ENCODE measurements at regions not wholly inside any gene's neighbourhood (a gene's known extent, or its start where the extent isn't known, plus 50 kb on each side); places are given as distances from the start of the nearest gene placed in this dataset.

GRCh38 chr22:44608597-44609399 is 93.2 kb upstream of the PRR5 start:
- Histone ChIP-seq H3K27ac (ENCODE audit: extremely low read depth, low read depth, low read length) (no peak overlapping the region), H3K4me1 (ENCODE audit: control insufficient read depth, insufficient read depth, low read length) (no peaks in the 10 kb centered on the region), H3K36me3 (ENCODE audit: control insufficient read depth in 2 of 2, insufficient read depth in 1 of 2, low read length in 2 of 2) (no peaks in the 10 kb centered on the region), H3K4me3 (ENCODE audit: low read depth, low read length) (no peak overlapping the region), H3K9me3 (ENCODE audit: control insufficient read depth, insufficient read depth, low read depth, low read length) (no peaks in the 10 kb centered on the region)
- ChIA-PET CTCF (interaction anchor here (5.0 kb wide), 1 partner anchor 17 kb away, joined by 25 read pairs; no protein-coding TSS in a partner anchor), POLR2A (no interaction called here)
- no peak for TF ChIP-seq SP2 (tag by site-specific recombination; IDR thresholded peaks at IDR 0.05)

- no peak for TF ChIP-seq ZNF670 (tag by site-specific recombination; IDR thresholded peaks at IDR 0.05; ENCODE audit: low read depth)
- no peak for TF ChIP-seq BCL11A (tag by site-specific recombination; IDR thresholded peaks at IDR 0.05; ENCODE audit: low read depth)
- TF ChIP-seq AEBP2 (tag by site-specific recombination; IDR thresholded peaks at IDR 0.05; ENCODE audit: borderline replicate concordance), result no peak
- no peak for TF ChIP-seq ZBTB21 (tag by site-specific recombination; IDR thresholded peaks at IDR 0.05)
- TF ChIP-seq ZNF521 (tag by site-specific recombination; IDR thresholded peaks at IDR 0.05), result no peak
- TF ChIP-seq ZNF211 (tag by site-specific recombination; IDR thresholded peaks at IDR 0.05; ENCODE audit: low read depth), result no peak
- no peak for TF ChIP-seq ZNF132 (tag by site-specific recombination; IDR thresholded peaks at IDR 0.05; ENCODE audit: borderline replicate concordance)
- TF ChIP-seq ZNF768 (tag by site-specific recombination; IDR thresholded peaks at IDR 0.05), result no peak
- TF ChIP-seq ZNF596 (tag by site-specific recombination; IDR thresholded peaks at IDR 0.05), result no peak
- no peak for TF ChIP-seq ZBTB26 (tag by site-specific recombination; optimal IDR thresholded peaks at IDR 0.05)
- no peak for TF ChIP-seq MEIS1 (CRISPR knock-in tag; IDR thresholded peaks at IDR 0.05; ENCODE audit: borderline replicate concordance)
- TF ChIP-seq ZFP69B (tag by site-specific recombination; IDR thresholded peaks at IDR 0.05), result no peak
- no peak for TF ChIP-seq ZNF146 (tag by site-specific recombination; IDR thresholded peaks at IDR 0.05)
- TF ChIP-seq ZNF830 (tag by site-specific recombination; IDR thresholded peaks at IDR 0.05; ENCODE audit: low read depth), result no peak
- no peak for TF ChIP-seq ZBTB8A (tag by site-specific recombination; IDR thresholded peaks at IDR 0.05)
- no peak for TF ChIP-seq GLIS1 (tag by site-specific recombination; IDR thresholded peaks at IDR 0.05)
- no peak for TF ChIP-seq ZNF660 (tag by site-specific recombination; IDR thresholded peaks at IDR 0.05)
- TF ChIP-seq ZNF274 (IDR thresholded peaks at IDR 0.05; ENCODE audit: low read length), result no peak
- no peak for TF ChIP-seq ZNF274 (tag by site-specific recombination; IDR thresholded peaks at IDR 0.05; ENCODE audit: borderline replicate concordance)
- no peak for TF ChIP-seq ZFP41 (tag by site-specific recombination; IDR thresholded peaks at IDR 0.05; ENCODE audit: borderline replicate concordance)
- TF ChIP-seq ZNF560 (tag by site-specific recombination; IDR thresholded peaks at IDR 0.05; ENCODE audit: borderline replicate concordance), result no peak
- no peak overlapping the region for H3K4me3 ChIP-seq (ENCODE audit: low read depth, low read length)
- POLR2A ChIA-PET, result no interaction called here
- CTCF ChIA-PET, result no interaction called here
- no peaks in the 10 kb centered on the region for H3K4me1 ChIP-seq (ENCODE audit: control insufficient read depth, insufficient read depth, low read length)
- no peaks in the 10 kb centered on the region for H3K9me3 ChIP-seq (ENCODE audit: control insufficient read depth, insufficient read depth, low read depth, low read length)
- H3K36me3 ChIP-seq (ENCODE audit: control insufficient read depth in 2 of 2, insufficient read depth in 1 of 2, low read length in 2 of 2), result no peaks in the 10 kb centered on the region
- H3K27ac ChIP-seq (ENCODE audit: extremely low read depth, low read depth, low read length), result no peak overlapping the region
Measured at GRCh38 chr22:44606126-44606525, 95.9 kb upstream of the PRR5 start.
